RWPE2 (cell line): ENCODE measurements at regions not wholly inside any gene's neighbourhood (a gene's known extent, or its start where the extent isn't known, plus 50 kb on each side); places are given as distances from the start of the nearest gene placed in this dataset.
A peak's percentile ranks its signal among the peaks of the same experiment; 100 is the strongest.

Experiments
- ATAC-seq: fragments of 200-7000 bp; cut with Tn5 transposase; 3 replicates; pipeline ENCODE4 v1.9.1; 2021; ENCODE audit warnings: low read depth
- DNase-seq: peaks from one replicate; pipeline ENCODE4 v3.0.0-alpha.2; 2020; ENCODE audit warnings: low spot score
- H3K27ac ChIP-seq: fragments of 450-650 bp; 2 replicates; pipeline ENCODE4 v1.5.1; 2017; ENCODE audit warnings: mild to moderate bottlenecking; ENCODE audit not compliant: poor library complexity, severe bottlenecking
- H3K27me3 ChIP-seq: fragments of 250-450 bp; sonication (Bioruptor Pico); 2 replicates; pipeline ENCODE4 v1.5.1; 2021; ENCODE audit warnings: mild to moderate bottlenecking, moderate library complexity; ENCODE audit not compliant: insufficient read depth, poor library complexity, severe bottlenecking
- H3K36me3 ChIP-seq: fragments of 250-450 bp; sonication (Bioruptor Pico); 2 replicates; pipeline ENCODE4 v1.5.1; 2020; ENCODE audit warnings: low read depth, mild to moderate bottlenecking, moderate library complexity
- H3K4me1 ChIP-seq: fragments of 250-450 bp; sonication (Bioruptor Pico); 2 replicates; pipeline ENCODE4 v1.5.1; 2021; ENCODE audit warnings: mild to moderate bottlenecking, moderate library complexity; ENCODE audit not compliant: insufficient read depth, poor library complexity, severe bottlenecking
- H3K4me3 ChIP-seq: fragments of 250-450 bp; sonication (Bioruptor Pico); 2 replicates; pipeline ENCODE4 v1.5.1; 2021; ENCODE audit warnings: mild to moderate bottlenecking, moderate library complexity; ENCODE audit not compliant: severe bottlenecking
- H3K9me3 ChIP-seq: fragments of 250-450 bp; sonication (Bioruptor Pico); 2 replicates; pipeline ENCODE4 v1.5.1; 2021; ENCODE audit warnings: mild to moderate bottlenecking, moderate library complexity; ENCODE audit not compliant: severe bottlenecking
- TF ChIP-seq, protein P1 (sequence below): fragments of 450-650 bp; IDR thresholded peaks from one replicate; pipeline ENCODE4 v1.5.1; 2017; ENCODE audit warnings: mild to moderate bottlenecking, moderate library complexity; ENCODE audit not compliant: poor library complexity, severe bottlenecking

DNA sequence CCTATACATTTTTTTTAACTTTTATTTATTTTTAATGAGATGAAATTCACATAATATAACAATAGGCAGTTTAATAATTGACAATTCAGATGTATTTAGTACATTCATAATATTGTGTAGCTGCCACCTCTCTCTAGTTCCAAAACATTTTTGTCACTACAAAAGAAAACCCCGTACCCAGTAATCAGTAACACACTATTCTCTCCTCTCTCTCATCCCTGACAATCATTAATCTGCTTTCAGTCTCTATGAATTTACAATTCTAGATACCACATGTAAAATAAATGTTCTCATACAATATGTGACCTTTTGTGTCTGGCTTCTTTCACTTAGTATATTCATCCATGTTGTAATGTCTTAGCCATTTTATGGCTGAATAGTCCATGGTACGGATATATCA is 244.8 kb upstream of the DMRT1 start:
- Histone ChIP-seq H3K27me3 (no peaks in the 10 kb centered on the region), H3K4me3 (no peak overlapping the region), H3K4me1 (peaks cover 14% of the 10 kb centered on the region), H3K27ac (no peak overlapping the region), H3K36me3 (no peaks in the 10 kb centered on the region), H3K9me3 (no peaks in the 10 kb centered on the region)
- DNase-seq (no peak), ATAC-seq (no peak)
- TF ChIP-seq, protein P1, sequence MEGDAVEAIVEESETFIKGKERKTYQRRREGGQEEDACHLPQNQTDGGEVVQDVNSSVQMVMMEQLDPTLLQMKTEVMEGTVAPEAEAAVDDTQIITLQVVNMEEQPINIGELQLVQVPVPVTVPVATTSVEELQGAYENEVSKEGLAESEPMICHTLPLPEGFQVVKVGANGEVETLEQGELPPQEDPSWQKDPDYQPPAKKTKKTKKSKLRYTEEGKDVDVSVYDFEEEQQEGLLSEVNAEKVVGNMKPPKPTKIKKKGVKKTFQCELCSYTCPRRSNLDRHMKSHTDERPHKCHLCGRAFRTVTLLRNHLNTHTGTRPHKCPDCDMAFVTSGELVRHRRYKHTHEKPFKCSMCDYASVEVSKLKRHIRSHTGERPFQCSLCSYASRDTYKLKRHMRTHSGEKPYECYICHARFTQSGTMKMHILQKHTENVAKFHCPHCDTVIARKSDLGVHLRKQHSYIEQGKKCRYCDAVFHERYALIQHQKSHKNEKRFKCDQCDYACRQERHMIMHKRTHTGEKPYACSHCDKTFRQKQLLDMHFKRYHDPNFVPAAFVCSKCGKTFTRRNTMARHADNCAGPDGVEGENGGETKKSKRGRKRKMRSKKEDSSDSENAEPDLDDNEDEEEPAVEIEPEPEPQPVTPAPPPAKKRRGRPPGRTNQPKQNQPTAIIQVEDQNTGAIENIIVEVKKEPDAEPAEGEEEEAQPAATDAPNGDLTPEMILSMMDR = no peak

DNA sequence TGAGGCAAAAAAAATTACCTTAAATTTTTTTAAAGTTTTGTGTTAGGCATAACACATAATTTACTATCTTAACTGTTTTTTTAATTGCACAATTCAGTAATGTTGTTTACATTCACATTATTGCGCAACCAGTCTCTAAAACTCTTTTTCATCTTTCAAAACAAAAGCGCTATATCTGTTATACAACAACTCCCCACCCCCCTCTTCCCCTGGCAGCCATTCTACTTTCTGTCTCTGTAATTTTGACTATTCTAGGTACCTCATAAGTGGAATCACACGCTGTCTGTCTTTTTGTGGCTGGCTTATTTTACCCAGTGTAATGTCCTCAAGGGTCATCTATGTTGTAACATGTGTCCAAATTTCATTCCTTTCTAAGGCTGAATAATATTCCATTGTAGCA is 241.5 kb upstream of the DMRT1 start:
- Histone ChIP-seq H3K4me1 (no peaks in the 10 kb centered on the region), H3K27ac (no peak overlapping the region), H3K36me3 (no peaks in the 10 kb centered on the region), H3K4me3 (no peak overlapping the region), H3K9me3 (no peaks in the 10 kb centered on the region), H3K27me3 (no peaks in the 10 kb centered on the region)
- TF ChIP-seq, protein P1 = no peak
- DNase-seq = no peak
- ATAC-seq = no peak

DNA sequence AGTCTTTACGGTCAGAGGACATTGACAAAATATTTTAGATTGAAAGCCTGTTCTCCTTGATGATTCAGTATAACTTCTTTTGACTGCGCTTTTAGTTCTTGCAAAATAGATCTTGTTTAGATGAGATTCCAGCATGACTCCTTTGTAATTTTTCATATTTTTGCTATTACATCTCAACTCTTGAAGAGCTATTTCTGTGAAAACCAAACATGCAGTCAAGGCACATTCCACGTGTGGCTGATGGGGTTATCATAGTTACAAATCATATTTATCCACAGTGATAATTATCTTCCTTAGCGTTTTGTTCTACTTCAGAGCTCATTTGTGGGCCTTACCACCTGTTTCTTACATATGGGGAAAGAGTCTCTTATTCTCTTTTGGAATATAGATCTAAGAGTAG is 238.8 kb upstream of the DMRT1 start:
- H3K4me1 ChIP-seq = peaks cover 11% of the 10 kb centered on the region
- no peak for DNase-seq
- no peaks in the 10 kb centered on the region for H3K27me3 ChIP-seq
- no peaks in the 10 kb centered on the region for H3K36me3 ChIP-seq
- ATAC-seq = no peak
- no peak overlapping the region for H3K4me3 ChIP-seq
- TF ChIP-seq, protein P1 = no peak
- H3K9me3 ChIP-seq = no peaks in the 10 kb centered on the region
- H3K27ac ChIP-seq = no peak overlapping the region

DNA sequence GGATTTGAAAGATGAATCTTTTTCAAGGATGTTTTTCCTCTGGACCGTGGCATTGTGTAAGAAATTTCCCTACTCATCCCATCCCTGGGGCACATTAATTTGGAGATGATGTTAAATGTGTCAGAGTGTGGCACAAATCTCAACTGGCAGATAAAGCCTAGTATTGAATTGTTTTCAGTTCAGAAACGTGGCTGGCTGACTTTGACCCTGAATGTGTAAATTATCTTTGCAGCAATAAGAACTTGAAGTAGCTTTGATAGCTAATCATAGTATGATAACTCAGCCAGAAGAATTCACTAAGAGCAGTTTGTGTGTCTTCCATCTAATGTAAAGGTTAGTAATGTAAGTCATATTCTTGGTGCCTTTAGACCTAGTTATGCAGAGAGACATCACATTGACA is 238.4 kb upstream of the DMRT1 start:
- ATAC-seq (no peak), DNase-seq (no peak)
- TF ChIP-seq, protein P1 = no peak
- Histone ChIP-seq H3K4me1 (peaks cover 14% of the 10 kb centered on the region), H3K27ac (no peak overlapping the region), H3K9me3 (no peaks in the 10 kb centered on the region), H3K36me3 (no peaks in the 10 kb centered on the region), H3K27me3 (no peaks in the 10 kb centered on the region), H3K4me3 (no peak overlapping the region)

DNA sequence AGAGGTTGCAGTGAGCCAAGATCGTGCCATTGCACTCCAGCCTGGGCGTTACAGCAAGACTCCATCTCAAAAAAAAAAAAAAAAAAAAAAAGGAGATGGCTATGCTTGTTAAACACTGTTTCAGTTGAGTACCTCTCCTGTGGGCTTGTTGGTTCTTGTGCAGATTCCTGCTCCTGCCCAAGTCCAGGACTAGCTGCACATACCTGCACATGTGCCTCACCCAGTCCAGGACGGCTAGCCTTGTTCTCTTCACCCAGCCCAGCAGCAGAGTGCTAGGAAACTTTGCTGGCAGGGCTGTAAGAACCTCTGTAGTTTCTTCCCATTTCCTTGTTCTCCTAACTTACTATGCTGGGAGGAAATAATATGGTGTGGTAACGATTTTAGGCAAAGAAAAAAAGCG is 234.1 kb upstream of the DMRT1 start:
- Histone ChIP-seq H3K4me3 (no peak overlapping the region), H3K4me1 (peaks cover 20% of the 10 kb centered on the region), H3K36me3 (no peaks in the 10 kb centered on the region), H3K9me3 (no peaks in the 10 kb centered on the region), H3K27ac (peak overlapping the region; percentile 69), H3K27me3 (no peaks in the 10 kb centered on the region)
- TF ChIP-seq, protein P1 = no peak
- DNase-seq (peak; percentile 86), ATAC-seq (peak; percentile 100)
